ENCODE measurements at regions not wholly inside any gene's neighbourhood (a gene's known extent, or its start where the extent isn't known, plus 50 kb on each side); places are given as distances from the start of the nearest gene placed in this dataset.

DNA sequence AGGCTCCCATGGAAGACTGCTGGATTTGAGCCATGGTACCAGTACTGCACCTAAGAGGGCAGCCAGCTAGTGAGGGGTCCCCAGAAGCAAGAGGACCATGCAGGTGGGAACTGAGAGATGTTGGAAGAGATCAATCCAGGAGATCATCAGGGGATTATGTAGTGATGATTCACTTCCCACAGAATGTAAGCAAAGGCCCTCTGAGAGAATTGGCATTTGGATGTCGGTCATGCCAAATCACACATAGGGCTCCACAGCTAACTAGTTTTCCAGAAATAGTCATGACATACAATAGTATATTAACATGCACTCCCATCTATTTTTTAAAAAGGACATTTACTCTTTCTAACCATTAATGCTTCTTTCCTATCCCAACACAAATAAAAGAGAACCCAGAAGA, 112.5 kb downstream of the RASGEF1B start:
- TF ChIP-seq, protein P1, sequence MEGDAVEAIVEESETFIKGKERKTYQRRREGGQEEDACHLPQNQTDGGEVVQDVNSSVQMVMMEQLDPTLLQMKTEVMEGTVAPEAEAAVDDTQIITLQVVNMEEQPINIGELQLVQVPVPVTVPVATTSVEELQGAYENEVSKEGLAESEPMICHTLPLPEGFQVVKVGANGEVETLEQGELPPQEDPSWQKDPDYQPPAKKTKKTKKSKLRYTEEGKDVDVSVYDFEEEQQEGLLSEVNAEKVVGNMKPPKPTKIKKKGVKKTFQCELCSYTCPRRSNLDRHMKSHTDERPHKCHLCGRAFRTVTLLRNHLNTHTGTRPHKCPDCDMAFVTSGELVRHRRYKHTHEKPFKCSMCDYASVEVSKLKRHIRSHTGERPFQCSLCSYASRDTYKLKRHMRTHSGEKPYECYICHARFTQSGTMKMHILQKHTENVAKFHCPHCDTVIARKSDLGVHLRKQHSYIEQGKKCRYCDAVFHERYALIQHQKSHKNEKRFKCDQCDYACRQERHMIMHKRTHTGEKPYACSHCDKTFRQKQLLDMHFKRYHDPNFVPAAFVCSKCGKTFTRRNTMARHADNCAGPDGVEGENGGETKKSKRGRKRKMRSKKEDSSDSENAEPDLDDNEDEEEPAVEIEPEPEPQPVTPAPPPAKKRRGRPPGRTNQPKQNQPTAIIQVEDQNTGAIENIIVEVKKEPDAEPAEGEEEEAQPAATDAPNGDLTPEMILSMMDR (IDR thresholded peaks at IDR 0.05; ENCODE audit: low read depth, low read length, poor library complexity, severe bottlenecking) = no peak
- TF ChIP-seq EZH2phosphoT487 (IDR thresholded peaks at IDR 0.05; ENCODE audit: borderline replicate concordance, low read length) = no peak

All from DOHH2 (cell line).